GM21717 (cell line): ENCODE measurements at regions not wholly inside any gene's neighbourhood (a gene's known extent, or its start where the extent isn't known, plus 50 kb on each side); places are given as distances from the start of the nearest gene placed in this dataset.

Source experiments
- ATAC-seq: cut with Tn5 transposase; IDR thresholded peaks from one replicate; pipeline ENCODE4 v1.9.1; 2021; ENCODE audit warnings: mild to moderate bottlenecking, moderate library complexity; ENCODE audit not compliant: unreplicated experiment

GRCh38 chr1:38352869-38353268 is 306.3 kb upstream of the POU3F1 start:
- no peak for ATAC-seq

- no peak for ATAC-seq
These were observed 301.0 kb upstream of the POU3F1 start for GRCh38 chr1:38347446-38348175.

- no peak for ATAC-seq
These were observed 298.1 kb upstream of the POU3F1 start for GRCh38 chr1:38344716-38345115.

- no peak for ATAC-seq
These were observed 295.1 kb upstream of the POU3F1 start for GRCh38 chr1:38341694-38342093.

- no peak for ATAC-seq
These were observed 293.8 kb upstream of the POU3F1 start for GRCh38 chr1:38340409-38340808.

- no peak for ATAC-seq
These were observed 291.1 kb upstream of the POU3F1 start for GRCh38 chr1:38337711-38338110.

GRCh38 chr1:38336961-38337360 is 290.4 kb upstream of the POU3F1 start:
- no peak for ATAC-seq

- no peak for ATAC-seq
These were observed 289.8 kb upstream of the POU3F1 start for GRCh38 chr1:38336301-38336923.

- ATAC-seq, result no peak
These were observed 288.5 kb upstream of the POU3F1 start for GRCh38 chr1:38334930-38335592.

GRCh38 chr1:38332649-38333310 is 286.2 kb upstream of the POU3F1 start:
- ATAC-seq, result no peak

- no peak for ATAC-seq
These were observed 285.1 kb upstream of the POU3F1 start for GRCh38 chr1:38331496-38332210.

- ATAC-seq, result no peak
These were observed 284.2 kb upstream of the POU3F1 start for GRCh38 chr1:38330799-38331198.

GRCh38 chr1:38329644-38330043 is 283.1 kb upstream of the POU3F1 start:
- ATAC-seq, result no peak

- ATAC-seq, result no peak
These were observed 281.9 kb upstream of the POU3F1 start for GRCh38 chr1:38328278-38329035.

- no peak for ATAC-seq
These were observed 281.0 kb upstream of the POU3F1 start for GRCh38 chr1:38327559-38327973.

GRCh38 chr1:38326856-38327255 is 280.3 kb upstream of the POU3F1 start:
- no peak for ATAC-seq

GRCh38 chr1:38326135-38326534 is 279.5 kb upstream of the POU3F1 start:
- ATAC-seq, result no peak

- ATAC-seq, result no peak
These were observed 266.2 kb upstream of the POU3F1 start for GRCh38 chr1:38312753-38313152.

GRCh38 chr1:38310079-38310478 is 263.5 kb upstream of the POU3F1 start:
- no peak for ATAC-seq

- no peak for ATAC-seq
These were observed 262.2 kb upstream of the POU3F1 start for GRCh38 chr1:38308780-38309179.
